ENCODE measurements at regions not wholly inside any gene's neighbourhood (a gene's known extent, or its start where the extent isn't known, plus 50 kb on each side); places are given as distances from the start of the nearest gene placed in this dataset.

DNA sequence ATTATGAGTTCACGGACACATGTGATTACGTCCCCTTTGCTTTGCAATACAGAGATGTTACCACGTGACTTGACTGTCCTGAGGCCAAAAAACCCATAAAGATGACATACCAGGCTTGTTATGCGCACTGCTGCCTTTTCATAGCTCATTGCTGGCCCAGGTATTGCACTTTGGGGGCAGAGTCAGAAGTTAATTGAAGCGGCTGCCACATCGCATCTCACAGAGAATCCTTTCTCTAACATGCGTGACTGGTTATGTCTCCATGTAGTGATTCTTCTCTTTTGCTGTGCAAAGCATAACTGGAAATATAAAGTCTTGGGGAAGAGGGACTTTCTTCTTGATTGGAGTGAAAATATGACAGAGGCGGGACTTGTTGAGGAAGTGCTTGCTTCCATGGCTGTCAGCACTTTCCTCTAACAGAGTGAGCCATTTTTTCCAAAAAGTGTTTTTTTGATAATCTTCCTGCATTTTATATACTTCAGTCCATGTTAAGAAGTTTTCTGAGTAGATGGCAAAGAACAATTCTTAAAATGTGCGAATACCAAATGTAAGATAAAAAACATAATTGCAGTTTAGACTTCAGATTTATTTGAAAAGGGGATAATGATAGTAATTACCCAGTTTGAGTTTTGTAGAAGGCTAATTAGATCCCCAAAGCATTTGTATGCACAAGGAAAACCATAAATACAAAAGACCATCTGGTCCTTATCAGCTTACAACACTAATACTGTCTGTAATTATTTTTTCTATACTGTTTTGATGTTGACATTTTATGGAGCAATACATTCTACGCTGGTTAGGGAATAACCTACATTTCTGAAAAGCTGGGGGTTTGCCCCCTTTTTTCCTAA is 324.6 kb upstream of the MTNR1B start:
- H2BK15ac ChIP-seq (ENCODE audit: low read length), result no peak overlapping the region
- H4K91ac ChIP-seq (replicated peaks; ENCODE audit: insufficient read length, low read length), result no peak overlapping the region
- POLR2A ChIA-PET (ENCODE audit: partially characterized antibody), result no interaction called here
- no peak overlapping the region for H2BK20ac ChIP-seq (ENCODE audit: low read length)
- H3K79me1 ChIP-seq (ENCODE audit: low read depth, low read length), result no peaks in the 10 kb centered on the region
- H2AK5ac ChIP-seq (ENCODE audit: low read depth, low read length), result no peak overlapping the region
- CTCF ChIA-PET (ENCODE audit: partially characterized antibody), result no interaction called here
- no peak overlapping the region for H4K8ac ChIP-seq (ENCODE audit: extremely low read depth, insufficient read depth, low read length)
- H3K36me3 ChIP-seq (ENCODE audit: control insufficient read depth in 2 of 4, insufficient read depth in 4 of 4, low read length in 3 of 4), result no peaks in the 10 kb centered on the region
- H3K27ac ChIP-seq (ENCODE audit: low read depth, low read length), result no peak overlapping the region
- H3K27me3 ChIP-seq (replicated peaks in 1 of 4; ENCODE audit: control insufficient read depth in 3 of 4, extremely low read depth in 1 of 4, insufficient read depth in 3 of 4, low read length in 3 of 4), result no peaks in the 10 kb centered on the region; a peak in 1 of 7 replicates
- H4K5ac ChIP-seq (ENCODE audit: insufficient read length, low read depth, low read length), result no peak overlapping the region
- H3K14ac ChIP-seq (ENCODE audit: insufficient read length), result no peak overlapping the region
- no peaks in the 10 kb centered on the region for H3K79me2 ChIP-seq (ENCODE audit: control insufficient read depth in 1 of 2, insufficient read depth in 2 of 2, low read length in 2 of 2)
- TF ChIP-seq SP1 (IDR thresholded peaks at IDR 0.05; ENCODE audit: low read depth, low read length) (no peak), SAP30 (IDR thresholded peaks at IDR 0.05; ENCODE audit: insufficient read depth, insufficient replicate concordance, low read length) (no peak), RAD21 (IDR thresholded peaks at IDR 0.05 in 1 of 2, conservative IDR thresholded peaks at IDR 0.05 in 1 of 2; ENCODE audit: low read depth in 2 of 2, low read length in 2 of 2) (no peak), SRF (IDR thresholded peaks at IDR 0.05; ENCODE audit: low read depth, low read length) (no peak), TAF7 (optimal IDR thresholded peaks at IDR 0.05; ENCODE audit: borderline replicate concordance, low read depth, low read length) (no peak), MAFK (IDR thresholded peaks at IDR 0.05; ENCODE audit: low read depth, low read length) (no peak), CREB1 (IDR thresholded peaks at IDR 0.05) (no peak), BACH1 (IDR thresholded peaks at IDR 0.05; ENCODE audit: low read length) (no peak), EGR1 (IDR thresholded peaks at IDR 0.05; ENCODE audit: borderline replicate concordance, low read depth, low read length) (no peak)
- H2BK12ac ChIP-seq (ENCODE audit: low read depth, low read length), result no peak overlapping the region
- no peaks in the 10 kb centered on the region for H3K9me3 ChIP-seq (ENCODE audit: insufficient read depth in 2 of 2, low read depth in 1 of 2, low read length in 1 of 2)
- FAIRE-seq (no peak), DNase-seq (ENCODE audit: low read depth in 1 of 2, low spot score in 2 of 2) (no peak)
- H2AFZ ChIP-seq (ENCODE audit: low read length), result no peak overlapping the region
- H3K56ac ChIP-seq (replicated peaks; ENCODE audit: insufficient read length, low read depth, low read length), result no peak overlapping the region
- no peak overlapping the region for H3K4me2 ChIP-seq (ENCODE audit: insufficient read depth in 1 of 2, low read depth in 2 of 2, low read length in 2 of 2)
- no peak overlapping the region for H3K4me3 ChIP-seq (ENCODE audit: extremely low read depth in 1 of 4, insufficient read depth in 2 of 4, low read depth in 3 of 4, low read length in 4 of 4)
- H2BK120ac ChIP-seq (replicated peaks; ENCODE audit: low read depth, low read length), result no peak overlapping the region
- no peak overlapping the region for H2BK5ac ChIP-seq (ENCODE audit: low read depth, low read length)
- H3K4ac ChIP-seq (replicated peaks; ENCODE audit: insufficient read length, low read depth, low read length), result no peak overlapping the region
- H3K4me1 ChIP-seq (replicated peaks in 1 of 4; ENCODE audit: control insufficient read depth in 3 of 4, insufficient read depth in 4 of 4, low read length in 3 of 4), result no peaks in the 10 kb centered on the region
- 93% methylated on average over 10 of the region's 10 CpGs; no CpG with 5 or more reads in 1 of the 2 experiments for WGBS, 2 experiments (ENCODE audit: extremely low coverage in 1 of 2, insufficient coverage in 1 of 2, insufficient read length in 1 of 2, insufficient replicate concordance in 2 of 2, low coverage in 1 of 2, low lambda C conversion rate in 2 of 2, missing lambda C conversion rate in 1 of 2)
- H3K9ac ChIP-seq (replicated peaks in 1 of 4; ENCODE audit: extremely low read depth in 1 of 4, low read depth in 3 of 4, low read length in 3 of 4), result no peak overlapping the region
- no peaks in the 10 kb centered on the region for H4K20me1 ChIP-seq (replicated peaks in 1 of 2; ENCODE audit: control insufficient read depth in 1 of 2, insufficient read depth in 2 of 2, low read length in 2 of 2)
- H3K18ac ChIP-seq (ENCODE audit: extremely low read depth, low read length), result no peak overlapping the region
- no peaks in the 10 kb centered on the region for H3K23me2 ChIP-seq (ENCODE audit: low read depth, low read length)
- H3K23ac ChIP-seq (ENCODE audit: insufficient read length), result no peak overlapping the region
